ENCODE measurements at regions not wholly inside any gene's neighbourhood (a gene's known extent, or its start where the extent isn't known, plus 50 kb on each side); places are given as distances from the start of the nearest gene placed in this dataset.

- DNase-seq (ENCODE audit: low spot score): no peak
Observed at GRCh38 chr14:22452330-22452729, 136.7 kb downstream of the DAD1 start.

DNA sequence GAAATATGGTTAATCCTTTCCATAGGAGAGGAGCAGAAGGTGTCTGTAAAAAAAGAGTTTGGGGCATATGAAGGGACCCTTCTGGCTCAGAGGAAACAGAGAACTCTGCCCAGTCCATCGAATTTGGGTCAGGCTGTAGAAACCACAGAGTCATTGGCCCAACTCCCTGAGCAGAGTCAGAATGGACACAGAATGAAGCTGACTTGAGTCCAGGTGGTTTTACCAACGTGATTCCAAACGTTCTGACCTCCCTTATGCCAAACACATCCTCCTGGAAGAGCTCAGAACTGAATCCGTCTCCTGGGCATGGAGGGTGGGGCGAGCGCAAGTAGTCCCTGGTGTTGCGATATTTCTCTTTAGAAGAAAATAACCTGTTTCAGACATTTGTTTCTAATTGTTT lies 138.8 kb downstream of the DAD1 start:
- no peak for DNase-seq (ENCODE audit: low spot score)

GRCh38 chr14:22449600-22449905 lies 139.5 kb downstream of the DAD1 start:
- DNase-seq (ENCODE audit: low spot score): no peak

DNA sequence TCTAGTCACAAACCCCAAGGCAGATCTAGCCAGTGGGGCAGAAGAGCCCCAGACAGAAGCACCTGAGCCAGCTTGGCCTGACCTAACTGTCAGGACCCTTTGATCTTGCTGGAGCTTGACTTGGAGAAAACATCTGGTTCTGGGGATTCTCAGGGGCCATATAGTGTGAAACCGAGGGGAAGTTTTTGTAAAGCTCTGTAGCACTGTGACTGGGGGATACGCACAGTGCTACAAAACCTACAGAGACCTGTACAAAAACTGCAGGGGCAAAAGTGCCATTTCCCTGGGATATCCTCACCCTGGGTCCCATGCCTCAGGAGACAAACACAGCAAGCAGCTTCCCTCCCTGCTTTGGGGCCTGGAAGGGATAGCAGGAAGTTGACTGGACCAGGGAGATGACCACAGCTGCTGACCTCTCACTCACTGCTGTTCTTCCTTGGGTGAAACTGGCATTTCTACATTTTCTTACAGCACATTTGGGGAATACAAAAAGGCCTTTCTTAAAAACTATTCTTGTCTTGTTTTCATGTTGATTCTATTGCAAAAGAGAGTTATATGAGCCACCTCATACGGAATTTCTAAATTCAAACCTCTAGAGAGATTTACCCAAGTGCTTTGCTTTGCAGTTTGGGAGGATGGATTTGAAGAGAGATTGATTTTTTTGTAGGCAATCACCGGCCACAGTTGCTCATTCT lies 140.0 kb downstream of the DAD1 start:
- DNase-seq (ENCODE audit: low spot score): no peak

DNA sequence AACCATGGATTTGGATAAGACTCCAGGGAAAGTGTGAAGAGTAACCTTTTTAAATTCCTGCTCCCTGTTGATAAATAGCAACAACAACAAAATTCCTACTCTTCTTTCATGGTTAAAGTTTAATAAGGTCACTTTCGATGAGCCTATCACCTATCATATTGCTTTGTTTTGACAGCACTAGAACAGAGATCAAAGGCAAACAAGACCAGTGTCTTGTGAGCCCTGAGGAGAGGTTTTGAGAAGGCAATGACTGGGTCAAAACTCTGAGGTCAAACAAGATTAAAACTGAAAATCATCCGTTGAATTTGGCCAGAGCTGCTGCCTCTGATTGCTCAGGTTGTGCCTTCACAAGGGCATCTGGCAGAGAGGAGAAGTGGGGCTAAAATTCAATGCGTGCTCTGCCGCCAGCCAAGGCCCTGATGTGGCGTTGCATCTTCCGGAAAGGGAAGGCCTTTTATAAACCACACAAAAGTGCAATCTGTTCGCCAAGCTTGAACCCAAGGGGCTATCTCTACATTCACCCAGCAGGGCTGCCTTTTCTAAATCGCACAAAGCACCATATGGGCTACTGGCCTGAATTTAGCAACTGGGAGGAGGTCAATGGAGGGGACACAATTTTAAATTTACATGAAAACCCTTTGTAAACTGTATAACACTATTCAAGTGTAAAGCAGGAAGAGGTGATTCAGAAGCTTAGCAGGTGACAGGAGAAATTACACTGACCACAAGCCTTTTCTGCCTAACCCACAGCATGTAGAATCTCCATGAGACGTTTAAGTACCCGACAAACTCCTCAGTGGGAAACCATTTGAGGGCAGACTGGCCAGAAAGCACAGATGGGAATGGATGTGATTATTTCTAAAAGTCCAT lies 140.8 kb downstream of the DAD1 start:
- no peak for DNase-seq (ENCODE audit: low spot score)

GRCh38 chr14:22438742-22439141 lies 150.3 kb downstream of the DAD1 start:
- DNase-seq (ENCODE audit: low spot score): no peak

DNA sequence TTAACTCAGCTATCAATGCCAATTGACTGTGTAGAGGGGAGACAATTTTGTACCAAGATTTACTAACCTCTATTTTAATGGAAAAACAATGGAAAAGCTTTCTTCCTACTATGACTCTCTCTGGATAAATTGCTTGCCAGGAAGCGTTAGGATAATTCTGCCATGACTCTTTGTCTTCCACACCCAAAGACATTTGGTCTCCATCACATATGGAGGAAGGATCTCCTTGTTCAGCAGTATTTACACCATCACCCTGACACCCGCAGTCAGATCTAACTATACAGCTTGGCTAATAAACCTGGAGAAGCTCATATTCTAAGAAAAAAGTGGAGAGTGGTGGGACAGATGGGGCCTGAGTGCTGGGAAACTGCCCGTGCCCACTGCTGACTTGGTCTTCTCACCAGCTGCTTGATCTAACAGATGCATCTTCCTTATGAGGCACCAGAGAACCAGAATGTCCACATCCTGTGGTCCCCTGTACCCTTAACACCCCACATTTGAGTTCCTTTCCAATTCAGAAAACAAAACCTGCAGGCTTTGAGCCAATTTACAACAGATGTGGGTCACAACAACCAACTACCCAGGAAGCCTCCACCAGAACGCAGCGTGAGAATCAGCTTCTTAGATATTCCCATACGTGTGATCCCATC lies 154.0 kb downstream of the DAD1 start:
- no peak for DNase-seq (ENCODE audit: low spot score)

DNA sequence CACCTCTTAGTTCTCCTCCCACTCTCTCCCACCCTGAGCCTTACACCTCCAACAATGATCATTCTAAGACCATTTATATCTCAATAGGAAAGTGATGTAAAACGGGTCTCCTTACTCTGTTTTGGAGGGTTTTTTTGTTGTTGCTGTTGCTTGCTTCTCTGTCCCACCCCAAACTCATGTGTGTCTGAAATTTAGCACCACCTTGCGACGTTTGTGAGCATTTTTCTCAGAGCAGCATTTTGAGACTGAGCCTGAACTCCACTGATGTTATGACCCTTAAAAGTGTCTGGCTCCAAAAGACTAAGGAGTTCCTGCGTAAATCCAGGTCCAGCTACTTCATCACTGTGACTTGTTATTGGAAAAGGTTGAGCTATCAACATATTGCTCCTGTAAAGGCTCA lies 155.0 kb downstream of the DAD1 start:
- DNase-seq (ENCODE audit: low spot score): no peak

GRCh38 chr14:22433069-22433468 lies 156.0 kb downstream of the DAD1 start:
- DNase-seq (ENCODE audit: low spot score): no peak

- DNase-seq (ENCODE audit: low spot score): peak; percentile 46
Observed at GRCh38 chr14:22432348-22432976, 156.6 kb downstream of the DAD1 start.

- no peak for DNase-seq (ENCODE audit: low spot score)
Observed at GRCh38 chr14:22429546-22430294, 159.3 kb downstream of the DAD1 start.

DNA sequence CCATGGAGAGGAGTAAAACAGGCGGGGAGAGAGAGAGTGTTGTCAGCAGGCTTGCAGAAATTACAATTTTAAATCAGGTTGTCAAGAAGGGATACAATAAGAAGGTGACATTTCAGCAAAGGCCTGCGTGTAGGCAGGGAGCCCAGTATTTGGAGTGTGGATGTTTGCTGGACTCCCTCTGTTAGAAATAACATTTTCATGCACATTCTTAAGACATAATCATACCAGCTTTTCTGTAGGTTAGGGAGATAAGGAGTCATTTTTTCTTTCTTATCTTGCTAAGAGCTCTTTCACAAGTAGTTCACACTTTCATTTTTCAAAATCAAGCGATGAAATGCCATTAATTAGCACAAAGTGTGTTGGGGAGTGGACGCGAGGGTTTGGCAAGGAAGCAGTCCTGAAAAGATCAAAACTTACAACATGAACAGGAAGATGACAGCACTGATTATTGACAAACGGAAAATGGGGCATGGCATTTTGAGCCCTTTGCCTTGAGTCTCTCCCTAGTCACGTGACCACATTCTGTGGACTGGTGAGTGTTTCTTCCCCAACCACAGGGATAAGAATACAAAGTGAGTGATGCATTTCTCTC lies 160.2 kb downstream of the DAD1 start:
- DNase-seq (ENCODE audit: low spot score): no peak

- peak; percentile 20 for DNase-seq (ENCODE audit: low spot score)
Observed at GRCh38 chr14:22427771-22428231, 161.2 kb downstream of the DAD1 start.

DNA sequence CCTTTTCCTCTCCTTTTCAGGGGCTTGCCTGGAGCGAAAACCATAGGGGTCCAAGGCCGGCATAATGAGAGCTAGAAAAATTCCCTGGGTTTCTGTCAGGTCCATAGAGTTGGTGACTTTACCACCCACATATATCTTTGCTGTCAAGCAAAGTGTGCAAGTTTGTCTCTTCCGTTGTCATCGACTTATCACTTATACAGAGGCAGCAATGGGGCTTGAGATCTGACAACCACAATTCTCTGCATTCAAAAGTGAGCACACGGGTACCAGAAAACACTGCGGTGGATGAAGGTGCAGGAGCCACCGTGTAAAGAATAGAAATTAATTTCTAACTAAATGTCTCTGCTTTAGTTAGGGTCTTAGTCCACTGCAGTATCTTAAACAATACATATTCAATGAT lies 162.3 kb downstream of the DAD1 start:
- no peak for DNase-seq (ENCODE audit: low spot score)

GRCh38 chr14:22423958-22424357 lies 165.1 kb downstream of the DAD1 start:
- DNase-seq (ENCODE audit: low spot score): no peak

DNA sequence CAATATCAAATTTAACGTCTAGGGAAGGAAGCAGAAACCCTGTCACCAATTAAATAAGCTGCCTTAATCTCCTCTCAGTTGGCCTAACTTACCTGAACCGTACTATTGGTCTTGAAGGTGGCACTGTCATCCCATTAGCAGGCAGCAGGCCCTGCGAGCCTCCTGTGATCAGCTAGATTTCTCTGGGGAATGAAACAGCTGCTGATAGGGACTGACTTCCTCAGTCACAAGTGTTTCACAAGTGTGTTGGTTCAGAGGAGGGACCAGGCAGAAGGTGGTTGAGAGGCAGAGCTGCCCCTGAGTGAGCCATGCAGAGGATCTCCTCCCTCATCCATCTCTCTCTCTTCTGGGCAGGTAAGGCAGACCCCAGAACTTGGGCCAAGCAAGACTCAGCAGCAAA lies 166.8 kb downstream of the DAD1 start:
- no peak for DNase-seq (ENCODE audit: low spot score)

GRCh38 chr14:22420598-22421186 lies 168.3 kb downstream of the DAD1 start:
- no peak for DNase-seq (ENCODE audit: low spot score)

DNA sequence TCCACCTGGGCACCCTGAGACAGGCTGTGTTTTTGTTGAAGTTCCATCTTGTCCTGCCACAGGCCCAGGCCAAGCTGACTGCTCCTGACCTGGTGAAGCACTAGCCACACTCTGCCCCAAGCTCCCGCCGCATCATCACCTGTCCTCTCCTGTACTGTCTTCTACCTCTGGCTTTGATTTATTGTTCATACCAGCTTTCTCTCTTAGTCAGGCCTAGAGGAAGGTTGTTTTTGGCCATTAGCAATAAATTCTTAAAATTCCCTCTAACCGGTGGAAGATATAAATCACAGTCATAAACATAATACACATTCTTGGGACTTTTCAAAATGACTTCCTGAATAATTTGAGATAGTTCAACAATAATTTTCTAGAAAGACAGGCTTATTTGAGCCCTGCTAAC lies 169.4 kb downstream of the DAD1 start:
- peak; percentile 12 for DNase-seq (ENCODE audit: low spot score)

- DNase-seq (ENCODE audit: low spot score): no peak
Observed at GRCh38 chr14:22418631-22419030, 170.4 kb downstream of the DAD1 start.

DNA sequence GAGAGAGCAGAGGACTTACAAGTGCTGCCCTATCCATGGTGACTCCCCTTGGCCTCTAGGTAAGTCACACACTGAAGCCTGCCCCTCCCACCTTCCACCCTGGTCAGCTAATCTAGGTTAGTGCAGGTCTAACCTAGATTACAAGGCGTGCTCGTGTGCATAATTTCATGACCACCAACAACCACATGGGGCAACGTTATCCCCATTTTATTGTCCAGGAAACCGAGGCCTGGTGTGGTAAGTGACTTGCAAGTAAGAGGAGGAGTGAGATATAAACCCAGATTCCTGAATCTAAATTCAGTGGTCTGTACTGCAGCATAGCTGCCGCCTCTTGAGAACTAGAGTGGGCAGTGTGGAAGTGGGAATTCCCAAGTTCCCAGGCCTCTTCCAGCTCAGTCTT lies 171.1 kb downstream of the DAD1 start:
- DNase-seq (ENCODE audit: low spot score): no peak

DNA sequence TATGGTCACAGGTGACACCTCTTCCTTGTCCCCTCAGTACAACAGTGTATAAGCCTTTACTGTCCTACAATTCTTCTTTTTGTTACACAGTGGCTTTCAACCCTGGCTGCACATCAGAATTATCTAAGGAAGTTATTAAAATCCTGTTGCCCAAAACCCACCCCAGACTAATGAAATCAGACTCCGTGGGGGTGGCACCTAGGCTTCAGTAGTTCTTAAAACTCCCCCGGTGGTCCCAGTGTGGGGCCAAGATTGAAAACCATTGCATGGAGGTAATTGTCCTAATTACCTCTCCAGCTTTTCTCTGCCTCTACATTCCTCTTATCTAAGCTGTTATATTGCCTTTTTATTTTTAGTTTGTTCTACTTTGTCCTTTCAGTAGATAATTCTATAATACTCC lies 172.8 kb downstream of the DAD1 start:
- no peak for DNase-seq (ENCODE audit: low spot score)
